HepG2 (cell line): ENCODE measurements at regions not wholly inside any gene's neighbourhood (a gene's known extent, or its start where the extent isn't known, plus 50 kb on each side); places are given as distances from the start of the nearest gene placed in this dataset.

Experiments
- AGO2 ChIP-seq: fragments of 200-400 bp; formaldehyde crosslinking; optimal IDR thresholded peaks from 2 replicates; pipeline ENCODE3; 2017; ENCODE audit warnings: mild to moderate bottlenecking, low read depth, low read length, moderate library complexity
- ARNTL ChIP-seq: sonication (generic); formaldehyde crosslinking; IDR thresholded peaks from 2 replicates; pipeline ENCODE4 v1.4.0; 2020; ENCODE audit warnings: mild to moderate bottlenecking, missing genetic modification reagents
- CBFB ChIP-seq: sonication (generic); formaldehyde crosslinking; IDR thresholded peaks from 2 replicates; pipeline ENCODE4 v1.4.0; 2020; ENCODE audit warnings: missing genetic modification reagents
- CCDC6 ChIP-seq: sonication (generic); formaldehyde crosslinking; IDR thresholded peaks from 2 replicates; pipeline ENCODE4 v1.8.1; 2022; ENCODE audit warnings: mild to moderate bottlenecking, missing genetic modification reagents, moderate library complexity
- DPF2 ChIP-seq: sonication (generic); formaldehyde crosslinking; IDR thresholded peaks from 2 replicates; pipeline ENCODE4 v1.4.0; 2020; ENCODE audit warnings: mild to moderate bottlenecking, low read depth, missing genetic modification reagents, borderline replicate concordance
- HNF4G ChIP-seq, 2 experiments: sonication (generic) in 1 of 2; formaldehyde crosslinking in 1 of 2; IDR thresholded peaks; 2 replicates each; pipeline versions ENCODE4 v1.4.0 to v1.6.1; 2011 to 2020; ENCODE audit warnings: borderline replicate concordance in 2 of 2, low read depth in 2 of 2, mild to moderate bottlenecking in 2 of 2, low read length in 1 of 2, missing genetic modification reagents in 1 of 2, moderate library complexity in 1 of 2
- JDP2 ChIP-seq: sonication (generic); formaldehyde crosslinking; IDR thresholded peaks from 2 replicates; pipeline ENCODE4 v1.8.1; 2022; ENCODE audit warnings: missing genetic modification reagents, borderline replicate concordance
- KLF12 ChIP-seq: sonication (generic); formaldehyde crosslinking; IDR thresholded peaks from 2 replicates; pipeline ENCODE4 v1.4.0; 2020; ENCODE audit warnings: missing genetic modification reagents, borderline replicate concordance
- NBN ChIP-seq: fragments of 450-650 bp; conservative IDR thresholded peaks from 2 replicates; pipeline ENCODE4 v1.6.1; 2017
- NFE2 ChIP-seq: sonication (generic); formaldehyde crosslinking; IDR thresholded peaks from 2 replicates; pipeline ENCODE4 v1.4.0; 2020; ENCODE audit warnings: missing genetic modification reagents
- SKI ChIP-seq: fragments of 450-650 bp; IDR thresholded peaks from one replicate; pipeline ENCODE4 v1.6.1; 2018; ENCODE audit warnings: mild to moderate bottlenecking; ENCODE audit not compliant: partially characterized antibody
- SSRP1 ChIP-seq: IDR thresholded peaks from 2 replicates; pipeline ENCODE4 v1.6.1; 2016; ENCODE audit warnings: control low read depth
- TGIF2 ChIP-seq: IDR thresholded peaks from 2 replicates; pipeline ENCODE4 v1.6.1; 2016; ENCODE audit warnings: control low read depth, missing compliant biosample characterization
- ZBTB8A ChIP-seq: sonication (generic); formaldehyde crosslinking; IDR thresholded peaks from 2 replicates; pipeline ENCODE4 v1.4.0; 2020; ENCODE audit warnings: mild to moderate bottlenecking, low read depth, missing genetic modification reagents, borderline replicate concordance
- ZNF354B ChIP-seq: sonication (generic); formaldehyde crosslinking; IDR thresholded peaks from 2 replicates; pipeline ENCODE4 v1.8.0; 2022; ENCODE audit warnings: mild to moderate bottlenecking, missing genetic modification reagents
- ZNF501 ChIP-seq: sonication (generic); formaldehyde crosslinking; IDR thresholded peaks from 2 replicates; pipeline ENCODE4 v1.5.1; 2020; ENCODE audit warnings: mild to moderate bottlenecking, moderate library complexity, missing genetic modification reagents
- TF ChIP-seq, protein P1 (sequence below): sonication (generic); formaldehyde crosslinking; IDR thresholded peaks from 2 replicates; pipeline ENCODE4 v1.4.0; 2020; ENCODE audit warnings: missing genetic modification reagents
- TF ChIP-seq, protein P2 (sequence below): sonication (generic); formaldehyde crosslinking; conservative IDR thresholded peaks from 2 replicates; pipeline ENCODE4 v1.4.0; 2020; ENCODE audit warnings: missing genetic modification reagents
- TF ChIP-seq, protein P3 (sequence below): sonication (generic); formaldehyde crosslinking; IDR thresholded peaks from 2 replicates; pipeline ENCODE4 v1.8.1; 2022; ENCODE audit warnings: low read depth, mild to moderate bottlenecking, missing genetic modification reagents
- TF ChIP-seq, protein P4 (sequence below): sonication (generic); formaldehyde crosslinking; IDR thresholded peaks from 2 replicates; pipeline ENCODE4 v1.8.0; 2022; ENCODE audit warnings: missing genetic modification reagents, mild to moderate bottlenecking, inconsistent platforms, borderline replicate concordance
- TF ChIP-seq, protein P5 (sequence below): sonication (generic); formaldehyde crosslinking; IDR thresholded peaks from 2 replicates; pipeline ENCODE4 v1.5.0; 2020; ENCODE audit warnings: missing genetic modification reagents

DNA sequence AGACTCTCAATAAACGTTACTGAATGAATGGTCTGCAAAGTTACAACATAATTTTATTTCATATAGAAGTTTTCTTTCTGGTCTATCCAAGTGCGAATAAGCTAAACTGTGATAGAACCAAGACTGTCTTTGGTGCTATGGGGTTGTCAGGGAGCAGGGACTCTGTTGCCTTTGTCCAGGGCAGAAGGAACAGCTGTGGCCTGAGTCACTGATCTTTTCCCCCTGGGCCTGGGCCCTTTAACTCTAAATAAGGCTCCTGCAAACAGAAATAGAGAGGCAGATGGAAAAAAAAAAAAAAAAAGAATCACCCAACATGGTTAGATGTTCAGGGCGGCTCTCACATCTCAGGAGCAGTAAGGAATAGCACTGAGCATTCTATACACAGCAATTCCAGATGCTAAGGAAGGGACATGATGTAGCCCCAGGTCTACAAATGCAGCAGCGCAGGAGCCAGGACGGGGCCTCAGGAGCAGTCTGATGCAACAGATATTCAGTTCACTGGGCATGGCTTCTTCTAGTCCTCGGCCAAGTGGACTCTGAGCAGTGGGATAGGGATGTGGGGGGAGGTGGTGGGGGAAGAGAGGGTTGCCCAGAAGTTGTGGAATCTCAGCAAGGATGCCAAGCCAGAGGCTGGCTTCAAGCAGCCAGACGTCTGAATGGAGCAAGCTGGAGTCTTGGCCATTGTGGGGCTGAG lies 247.1 kb upstream of the SIX2 start (continued):
- TF ChIP-seq TGIF2 (CRISPR knock-in tag): no peak
- TF ChIP-seq ZBTB8A (CRISPR knock-in tag): 0 out of 2 replicates have a peak, but pooled peaks have one; percentile 1
- TF ChIP-seq JDP2 (CRISPR knock-in tag): no peak
- TF ChIP-seq, protein P1, sequence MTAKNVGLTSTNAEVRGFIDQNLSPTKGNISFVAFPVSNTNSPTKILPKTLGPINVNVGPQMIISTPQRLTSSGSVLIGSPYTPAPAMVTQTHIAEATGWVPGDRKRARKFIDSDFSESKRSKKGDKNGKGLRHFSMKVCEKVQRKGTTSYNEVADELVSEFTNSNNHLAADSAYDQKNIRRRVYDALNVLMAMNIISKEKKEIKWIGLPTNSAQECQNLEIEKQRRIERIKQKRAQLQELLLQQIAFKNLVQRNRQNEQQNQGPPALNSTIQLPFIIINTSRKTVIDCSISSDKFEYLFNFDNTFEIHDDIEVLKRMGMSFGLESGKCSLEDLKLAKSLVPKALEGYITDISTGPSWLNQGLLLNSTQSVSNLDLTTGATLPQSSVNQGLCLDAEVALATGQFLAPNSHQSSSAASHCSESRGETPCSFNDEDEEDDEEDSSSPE: no peak
- TF ChIP-seq DPF2 (CRISPR knock-in tag): no peak
- TF ChIP-seq KLF12 (CRISPR knock-in tag): no peak
- TF ChIP-seq, protein P2, sequence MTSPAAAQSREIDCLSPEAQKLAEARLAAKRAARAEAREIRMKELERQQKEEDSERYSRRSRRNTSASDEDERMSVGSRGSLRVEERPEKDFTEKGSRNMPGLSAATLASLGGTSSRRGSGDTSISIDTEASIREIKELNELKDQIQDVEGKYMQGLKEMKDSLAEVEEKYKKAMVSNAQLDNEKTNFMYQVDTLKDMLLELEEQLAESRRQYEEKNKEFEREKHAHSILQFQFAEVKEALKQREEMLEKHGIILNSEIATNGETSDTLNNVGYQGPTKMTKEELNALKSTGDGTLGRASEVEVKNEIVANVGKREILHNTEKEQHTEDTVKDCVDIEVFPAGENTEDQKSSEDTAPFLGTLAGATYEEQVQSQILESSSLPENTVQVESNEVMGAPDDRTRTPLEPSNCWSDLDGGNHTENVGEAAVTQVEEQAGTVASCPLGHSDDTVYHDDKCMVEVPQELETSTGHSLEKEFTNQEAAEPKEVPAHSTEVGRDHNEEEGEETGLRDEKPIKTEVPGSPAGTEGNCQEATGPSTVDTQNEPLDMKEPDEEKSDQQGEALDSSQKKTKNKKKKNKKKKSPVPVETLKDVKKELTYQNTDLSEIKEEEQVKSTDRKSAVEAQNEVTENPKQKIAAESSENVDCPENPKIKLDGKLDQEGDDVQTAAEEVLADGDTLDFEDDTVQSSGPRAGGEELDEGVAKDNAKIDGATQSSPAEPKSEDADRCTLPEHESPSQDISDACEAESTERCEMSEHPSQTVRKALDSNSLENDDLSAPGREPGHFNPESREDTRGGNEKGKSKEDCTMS (CRISPR knock-in tag): no peak
- 0 out of 2 replicates have a peak, but pooled peaks have one; percentile 5 for TF ChIP-seq ZNF501
- TF ChIP-seq CCDC6: no peak
- TF ChIP-seq HNF4G (IDR thresholded peaks at IDR 0.05; ENCODE audit: borderline replicate concordance, low read depth, low read length): peak; percentile 37; the same call in 1 of the 2 replicates
- no peak for TF ChIP-seq HNF4G (CRISPR knock-in tag; IDR thresholded peaks at IDR 0.05; ENCODE audit: borderline replicate concordance, low read depth)
- no peak for TF ChIP-seq CBFB (CRISPR knock-in tag)
- TF ChIP-seq ARNTL (CRISPR knock-in tag): 0 out of 2 replicates have a peak, but pooled peaks have one; percentile 18
- TF ChIP-seq SSRP1 (CRISPR knock-in tag): 0 out of 2 replicates have a peak, but pooled peaks have one; percentile 19
- TF ChIP-seq, protein P3, sequence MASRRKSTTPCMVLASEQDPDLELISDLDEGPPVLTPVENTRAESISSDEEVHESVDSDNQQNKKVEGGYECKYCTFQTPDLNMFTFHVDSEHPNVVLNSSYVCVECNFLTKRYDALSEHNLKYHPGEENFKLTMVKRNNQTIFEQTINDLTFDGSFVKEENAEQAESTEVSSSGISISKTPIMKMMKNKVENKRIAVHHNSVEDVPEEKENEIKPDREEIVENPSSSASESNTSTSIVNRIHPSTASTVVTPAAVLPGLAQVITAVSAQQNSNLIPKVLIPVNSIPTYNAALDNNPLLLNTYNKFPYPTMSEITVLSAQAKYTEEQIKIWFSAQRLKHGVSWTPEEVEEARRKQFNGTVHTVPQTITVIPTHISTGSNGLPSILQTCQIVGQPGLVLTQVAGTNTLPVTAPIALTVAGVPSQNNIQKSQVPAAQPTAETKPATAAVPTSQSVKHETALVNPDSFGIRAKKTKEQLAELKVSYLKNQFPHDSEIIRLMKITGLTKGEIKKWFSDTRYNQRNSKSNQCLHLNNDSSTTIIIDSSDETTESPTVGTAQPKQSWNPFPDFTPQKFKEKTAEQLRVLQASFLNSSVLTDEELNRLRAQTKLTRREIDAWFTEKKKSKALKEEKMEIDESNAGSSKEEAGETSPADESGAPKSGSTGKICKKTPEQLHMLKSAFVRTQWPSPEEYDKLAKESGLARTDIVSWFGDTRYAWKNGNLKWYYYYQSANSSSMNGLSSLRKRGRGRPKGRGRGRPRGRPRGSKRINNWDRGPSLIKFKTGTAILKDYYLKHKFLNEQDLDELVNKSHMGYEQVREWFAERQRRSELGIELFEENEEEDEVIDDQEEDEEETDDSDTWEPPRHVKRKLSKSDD (CRISPR knock-in tag): no peak
- TF ChIP-seq NFE2 (CRISPR knock-in tag): no peak
- TF ChIP-seq, protein P4, sequence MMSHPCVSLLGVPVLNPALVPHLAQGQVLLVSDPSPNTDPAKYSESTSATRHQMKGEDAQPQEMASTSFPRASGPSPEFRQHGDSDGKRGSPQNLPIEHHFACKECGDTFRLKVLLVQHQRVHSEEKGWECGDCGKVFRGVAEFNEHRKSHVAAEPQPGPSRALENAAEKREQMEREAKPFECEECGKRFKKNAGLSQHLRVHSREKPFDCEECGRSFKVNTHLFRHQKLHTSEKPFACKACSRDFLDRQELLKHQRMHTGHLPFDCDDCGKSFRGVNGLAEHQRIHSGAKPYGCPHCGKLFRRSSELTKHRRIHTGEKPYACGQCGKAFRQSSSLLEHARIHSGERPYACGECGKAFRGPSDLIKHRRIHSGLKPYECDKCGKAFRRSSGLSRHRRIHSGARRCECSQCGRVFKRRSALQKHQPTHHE (CRISPR knock-in tag): no peak
- TF ChIP-seq AGO2: no peak
- TF ChIP-seq NBN: no peak
- TF ChIP-seq ZNF354B (CRISPR knock-in tag): no peak
- no peak for TF ChIP-seq SKI
- TF ChIP-seq, protein P5, sequence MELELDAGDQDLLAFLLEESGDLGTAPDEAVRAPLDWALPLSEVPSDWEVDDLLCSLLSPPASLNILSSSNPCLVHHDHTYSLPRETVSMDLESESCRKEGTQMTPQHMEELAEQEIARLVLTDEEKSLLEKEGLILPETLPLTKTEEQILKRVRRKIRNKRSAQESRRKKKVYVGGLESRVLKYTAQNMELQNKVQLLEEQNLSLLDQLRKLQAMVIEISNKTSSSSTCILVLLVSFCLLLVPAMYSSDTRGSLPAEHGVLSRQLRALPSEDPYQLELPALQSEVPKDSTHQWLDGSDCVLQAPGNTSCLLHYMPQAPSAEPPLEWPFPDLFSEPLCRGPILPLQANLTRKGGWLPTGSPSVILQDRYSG (CRISPR knock-in tag): no peak
